Endothelial cell of umbilical vein (primary cell): ENCODE measurements at regions not wholly inside any gene's neighbourhood (a gene's known extent, or its start where the extent isn't known, plus 50 kb on each side); places are given as distances from the start of the nearest gene placed in this dataset.

Experiments
- EZH2 ChIP-seq: IDR thresholded peaks from 2 replicates; pipeline ENCODE4 v1.6.1; 2012; ENCODE audit warnings: borderline replicate concordance, low read depth, mild to moderate bottlenecking, moderate library complexity, low read length, inconsistent platforms; ENCODE audit not compliant: severe bottlenecking
- FOS ChIP-seq: IDR thresholded peaks from 2 replicates; pipeline ENCODE4 v1.6.1; 2011; ENCODE audit warnings: mild to moderate bottlenecking, low read length, moderate library complexity, borderline replicate concordance; ENCODE audit not compliant: insufficient read depth
- JUN ChIP-seq: IDR thresholded peaks from 2 replicates; pipeline ENCODE4 v1.6.1; 2011; ENCODE audit warnings: borderline replicate concordance, low read depth; ENCODE audit not compliant: insufficient read length, insufficient read depth
- MAX ChIP-seq: IDR thresholded peaks from 2 replicates; pipeline ENCODE4 v1.6.1; 2011; ENCODE audit not compliant: insufficient read depth, insufficient read length
- POLR2A ChIP-seq: IDR thresholded peaks from 2 replicates; pipeline ENCODE4 v1.6.1; 2012; ENCODE audit warnings: low read depth, mild to moderate bottlenecking, control low read depth, low read length
- POLR2AphosphoS5 ChIP-seq: IDR thresholded peaks from 2 replicates; pipeline ENCODE4 v1.6.1; 2012; ENCODE audit warnings: low read depth, mild to moderate bottlenecking, control low read depth, low read length, moderate library complexity; ENCODE audit not compliant: insufficient read depth
- TF ChIP-seq, protein P1 (sequence below), 2 donors: IDR thresholded peaks; 1 replicate in 1 of 2; 2 replicates in 1 of 2; pipeline ENCODE4 v1.5.1; 2011; ENCODE audit warnings: low read length in 2 of 2, mild to moderate bottlenecking in 2 of 2, moderate library complexity in 2 of 2, control low read depth in 1 of 2, inconsistent platforms in 1 of 2, low read depth in 1 of 2; ENCODE audit not compliant: insufficient read depth in 1 of 2; ENCODE audit errors: extremely low read depth in 1 of 2

- TF ChIP-seq POLR2AphosphoS5 (no peak), EZH2 (no peak), FOS (no peak), MAX (no peak), JUN (no peak), POLR2A (no peak)
- TF ChIP-seq, protein P1, sequence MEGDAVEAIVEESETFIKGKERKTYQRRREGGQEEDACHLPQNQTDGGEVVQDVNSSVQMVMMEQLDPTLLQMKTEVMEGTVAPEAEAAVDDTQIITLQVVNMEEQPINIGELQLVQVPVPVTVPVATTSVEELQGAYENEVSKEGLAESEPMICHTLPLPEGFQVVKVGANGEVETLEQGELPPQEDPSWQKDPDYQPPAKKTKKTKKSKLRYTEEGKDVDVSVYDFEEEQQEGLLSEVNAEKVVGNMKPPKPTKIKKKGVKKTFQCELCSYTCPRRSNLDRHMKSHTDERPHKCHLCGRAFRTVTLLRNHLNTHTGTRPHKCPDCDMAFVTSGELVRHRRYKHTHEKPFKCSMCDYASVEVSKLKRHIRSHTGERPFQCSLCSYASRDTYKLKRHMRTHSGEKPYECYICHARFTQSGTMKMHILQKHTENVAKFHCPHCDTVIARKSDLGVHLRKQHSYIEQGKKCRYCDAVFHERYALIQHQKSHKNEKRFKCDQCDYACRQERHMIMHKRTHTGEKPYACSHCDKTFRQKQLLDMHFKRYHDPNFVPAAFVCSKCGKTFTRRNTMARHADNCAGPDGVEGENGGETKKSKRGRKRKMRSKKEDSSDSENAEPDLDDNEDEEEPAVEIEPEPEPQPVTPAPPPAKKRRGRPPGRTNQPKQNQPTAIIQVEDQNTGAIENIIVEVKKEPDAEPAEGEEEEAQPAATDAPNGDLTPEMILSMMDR (IDR thresholded peaks at IDR 0.05; ENCODE audit: extremely low read depth in 1 of 2, insufficient read depth in 1 of 2, low read depth in 1 of 2, low read length in 2 of 2) = no peak
Measured at GRCh38 chr10:118455181-118455695, 113.1 kb upstream of the FAM204A start.
